IMR-90 (cell line): ENCODE measurements at regions not wholly inside any gene's neighbourhood (a gene's known extent, or its start where the extent isn't known, plus 50 kb on each side); places are given as distances from the start of the nearest gene placed in this dataset.

ENCODE experiments used
- ATAC-seq: fragments of 200-7000 bp; cut with Tn5 transposase; 2 replicates; pipeline ENCODE4 v1.9.1; 2020; ENCODE audit warnings: low read depth, mild to moderate bottlenecking, moderate library complexity
- BruUV-seq: library from RNA; stranded (reverse); fragments of 400-500 nt; replicated peaks from 2 replicates; lab custom pipeline; 2021; lab: Mats Ljungman, UMichigan
- CTCF ChIA-PET: fragments of 300-600 bp; formaldehyde crosslinking; extraction: SDS; loops from one replicate; lab custom pipeline; 2021; ENCODE audit warnings: antibody characterized with exemption; lab: Yijun Ruan, JAX
- POLR2A ChIA-PET: fragments of 300-600 bp; sonication (Branson Sonifier 250); formaldehyde crosslinking; loops from one replicate; lab custom pipeline; 2022; ENCODE audit warnings: antibody characterized with exemption; ENCODE audit not compliant: unreplicated experiment; lab: Charles Lee
- DNase-seq: peaks from one replicate; pipeline ENCODE4 v3.0.0; 2013
- H2AFZ ChIP-seq: replicated peaks from 2 replicates; pipeline ENCODE3; 2013; ENCODE audit warnings: low read length, mild to moderate bottlenecking; ENCODE audit not compliant: poor library complexity
- H2AK5ac ChIP-seq: 2 replicates; pipeline ENCODE4 v1.6.1; 2013; ENCODE audit warnings: low read depth, low read length, inconsistent platforms
- H2AK9ac ChIP-seq: replicated peaks from 2 replicates; pipeline ENCODE3; 2013; ENCODE audit warnings: mild to moderate bottlenecking, low read depth, low read length, moderate library complexity; ENCODE audit not compliant: poor library complexity
- H2BK120ac ChIP-seq: 2 replicates; pipeline ENCODE4 v1.6.1; 2013; ENCODE audit warnings: low read depth, low read length, inconsistent platforms
- H2BK15ac ChIP-seq: 3 replicates; pipeline ENCODE4 v1.6.1; 2013; ENCODE audit warnings: low read depth, low read length, inconsistent platforms
- H2BK20ac ChIP-seq: 2 replicates; pipeline ENCODE4 v1.6.1; 2013; ENCODE audit warnings: low read depth, mild to moderate bottlenecking, inconsistent platforms, low read length, moderate library complexity
- H2BK5ac ChIP-seq: 2 replicates; pipeline ENCODE4 v1.6.1; 2013; ENCODE audit warnings: mild to moderate bottlenecking, low read depth, low read length, inconsistent platforms; ENCODE audit not compliant: poor library complexity, severe bottlenecking
- H3K14ac ChIP-seq: replicated peaks from 2 replicates; pipeline ENCODE4 v1.6.1; 2013; ENCODE audit warnings: low read depth, low read length, inconsistent platforms
- H3K18ac ChIP-seq: 2 replicates; pipeline ENCODE4 v1.6.1; 2013; ENCODE audit warnings: low read depth, low read length, control low read depth
- H3K23ac ChIP-seq: 2 replicates; pipeline ENCODE4 v1.6.1; 2013; ENCODE audit warnings: low read depth, low read length, inconsistent platforms
- H3K27ac ChIP-seq: 2 replicates; pipeline ENCODE4 v1.5.1; 2013; ENCODE audit warnings: mild to moderate bottlenecking, control low read depth, low read length; ENCODE audit not compliant: insufficient read depth
- H3K27me3 ChIP-seq: 2 replicates; pipeline ENCODE4 v1.6.1; 2013; ENCODE audit warnings: low read length; ENCODE audit not compliant: control insufficient read depth, insufficient read depth
- H3K36me3 ChIP-seq: 2 replicates; pipeline ENCODE4 v1.6.1; 2013; ENCODE audit warnings: low read length, mixed read lengths; ENCODE audit not compliant: control insufficient read depth, insufficient read depth
- H3K4ac ChIP-seq: 2 replicates; pipeline ENCODE4 v1.6.1; 2013; ENCODE audit warnings: low read depth, low read length, inconsistent platforms
- H3K4me1 ChIP-seq: 2 replicates; pipeline ENCODE4 v1.6.1; 2013; ENCODE audit warnings: low read length, mixed read lengths; ENCODE audit not compliant: control insufficient read depth, insufficient read depth
- H3K4me2 ChIP-seq: 2 replicates; pipeline ENCODE4 v1.6.1; 2013; ENCODE audit warnings: low read depth, mild to moderate bottlenecking, control low read depth, low read length, moderate library complexity
- H3K4me3 ChIP-seq: 2 replicates; pipeline ENCODE4 v1.5.1; 2013; ENCODE audit warnings: low read depth, mild to moderate bottlenecking, control low read depth, low read length, moderate library complexity; ENCODE audit not compliant: insufficient read depth
- H3K56ac ChIP-seq: 2 replicates; pipeline ENCODE4 v1.6.1; 2013; ENCODE audit warnings: low read length, inconsistent platforms; ENCODE audit not compliant: insufficient read depth; ENCODE audit errors: extremely low read depth
- H3K79me1 ChIP-seq, 2 experiments: 2 replicates each; pipeline ENCODE4 v1.6.1; 2013; ENCODE audit warnings: low read length in 2 of 2, inconsistent platforms in 1 of 2, low read depth in 1 of 2
- H3K9ac ChIP-seq: 2 replicates; pipeline ENCODE4 v1.6.1; 2013; ENCODE audit warnings: low read depth, low read length, control low read depth
- H3K9me1 ChIP-seq: 2 replicates; pipeline ENCODE4 v1.6.1; 2013; ENCODE audit warnings: low read length, inconsistent platforms; ENCODE audit not compliant: insufficient read depth
- H3K9me3 ChIP-seq: 2 replicates; pipeline ENCODE4 v1.6.1; 2013; ENCODE audit warnings: low read length; ENCODE audit not compliant: control insufficient read depth, insufficient read depth
- H4K20me1 ChIP-seq: 2 replicates; pipeline ENCODE4 v1.6.1; 2013; ENCODE audit warnings: low read length, inconsistent platforms; ENCODE audit not compliant: insufficient read depth
- H4K5ac ChIP-seq: 2 replicates; pipeline ENCODE4 v1.6.1; 2013; ENCODE audit warnings: mild to moderate bottlenecking, low read depth, low read length, control low read depth
- H4K8ac ChIP-seq, 2 experiments: 2 replicates each; pipeline ENCODE4 v1.6.1; 2013; ENCODE audit warnings: low read depth in 2 of 2, low read length in 2 of 2, control low read depth in 1 of 2, inconsistent platforms in 1 of 2
- H4K91ac ChIP-seq: 2 replicates; pipeline ENCODE4 v1.6.1; 2013; ENCODE audit warnings: low read depth, low read length, inconsistent platforms; ENCODE audit not compliant: insufficient read depth
- FOS ChIP-seq: fragments of 150-350 bp; IDR thresholded peaks from 2 replicates; pipeline ENCODE4 v1.6.1; 2016; ENCODE audit warnings: low read depth, low read length
- POLR2A ChIP-seq: IDR thresholded peaks from 2 replicates; pipeline ENCODE4 v1.6.1; 2012; ENCODE audit warnings: mild to moderate bottlenecking, low read depth, low read length
- WGBS, 2 experiments: methylation state at CpG; one replicate each; pipeline versions ENCODE4 v1.1.5 to v1.1.7; 2013; ENCODE audit warnings: missing lambda C conversion rate in 2 of 2; ENCODE audit not compliant: insufficient read length in 1 of 2; ENCODE audit errors: extremely low coverage in 2 of 2; 5-methylcytosine and 5-hydroxymethylcytosine counted together
- dilution Hi-C: fragments of 300-500 bp; cut with HindIII; formaldehyde crosslinking; loops from one replicate; pipeline ENCODE4 v1.14.3; 2018; ENCODE audit warnings: low sequenced_read_pairs; ENCODE audit not compliant: unreplicated experiment
- in situ Hi-C: fragments of 300-500 bp; cut with MboI; formaldehyde crosslinking; loops from 3 replicates; pipeline ENCODE4 v1.14.3; 2019; ENCODE audit warnings: low sequenced_read_pairs, inconsistent platforms, mixed read lengths
- intact Hi-C: fragments of 100-400 bp; cut with micrococcal nuclease; formaldehyde crosslinking; loops from 2 replicates; pipeline ENCODE4 v1.10.0; 2022

DNA sequence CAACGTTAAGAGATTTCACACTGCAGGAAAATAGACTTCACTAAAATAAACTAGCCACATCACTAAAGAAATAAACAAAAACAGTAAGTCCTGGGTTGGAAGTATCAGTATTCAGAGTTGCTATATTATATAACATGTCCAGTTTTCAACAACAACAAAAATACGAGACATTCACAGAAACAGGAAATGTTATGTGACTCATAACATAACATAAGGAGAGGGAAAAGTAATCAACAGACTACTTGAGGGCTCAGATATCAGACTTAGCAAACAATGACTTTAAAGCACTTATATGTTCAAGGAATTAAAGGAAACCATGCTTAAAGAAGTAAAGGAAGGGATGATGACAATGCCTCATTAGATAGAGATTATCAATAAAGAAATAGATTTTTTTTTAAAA, 73.5 kb upstream of the MKLN1 start:
- no peak overlapping the region for H3K4ac ChIP-seq
- no peak overlapping the region for H2AFZ ChIP-seq
- H2AK9ac ChIP-seq = no peak overlapping the region
- no peak overlapping the region for H3K14ac ChIP-seq
- no peak overlapping the region for H3K18ac ChIP-seq
- peak; percentile 67 for DNase-seq
- H3K9me1 ChIP-seq = peaks cover 7% of the 10 kb centered on the region
- POLR2A ChIA-PET = no interaction called here
- CTCF ChIA-PET = interaction anchor here (1.2 kb wide), 1 partner anchor 36 kb away, joined by 3 read pairs; no protein-coding TSS in a partner anchor
- dilution Hi-C loops (no loop called here), in situ Hi-C loops (no loop called here), intact Hi-C loops (no loop called here)
- H3K79me1 ChIP-seq = no peaks in the 10 kb centered on the region
- H2BK5ac ChIP-seq = peak overlapping the region; percentile 53
- H4K5ac ChIP-seq = no peak overlapping the region
- H3K4me1 ChIP-seq = peaks cover 9% of the 10 kb centered on the region
- peak; percentile 63 for ATAC-seq
- 40% methylated on average over 1 of the region's 2 CpGs; no CpG with 5 or more reads in 1 of the 2 experiments for WGBS, 2 experiments
- no peak overlapping the region for H4K8ac ChIP-seq
- no peak overlapping the region for H3K56ac ChIP-seq
- H3K4me2 ChIP-seq = peak overlapping the region; percentile 23; the same call in 1 of the 2 replicates
- no peak overlapping the region for H2BK15ac ChIP-seq
- no peak overlapping the region for H2AK5ac ChIP-seq
- H3K27me3 ChIP-seq = no peaks in the 10 kb centered on the region
- TF ChIP-seq FOS (peak; percentile 44; the same call in 1 of the 2 replicates), POLR2A (no peak)
- H3K9ac ChIP-seq = no peak overlapping the region
- H4K20me1 ChIP-seq = 0 out of 2 replicates have a peak, but pooled peaks cover 3% of the 10 kb centered on the region
- no peak overlapping the region for H2BK20ac ChIP-seq
- BruUV-seq = no TSS peak
- H2BK120ac ChIP-seq = no peak overlapping the region
- H3K36me3 ChIP-seq = no peaks in the 10 kb centered on the region
- H3K9me3 ChIP-seq = peaks cover 11% of the 10 kb centered on the region
- no peak overlapping the region for H3K23ac ChIP-seq
- no peak overlapping the region for H3K4me3 ChIP-seq
- H4K91ac ChIP-seq = no peak overlapping the region
- no peak overlapping the region for H3K27ac ChIP-seq
